Activated T-cell treated with anti-CD3 and anti-CD28 coated beads, Interleukin-2, amount 50 U/mL, for 72 hours (primary cell): ENCODE measurements at regions not wholly inside any gene's neighbourhood (a gene's known extent, or its start where the extent isn't known, plus 50 kb on each side); places are given as distances from the start of the nearest gene placed in this dataset.
"Not testable (repeated sequence)": the region's sequence is repeated elsewhere in the genome, so short reads cannot be mapped to it uniquely, and the experiment has no call there.

Experiments used
- ATAC-seq, 2 donors: fragments of 150-1000 bp; cut with Tn5 transposase; replicated peaks in 1 of 2; 2 replicates each; pipeline ENCODE4 v1.10.0; 2021; ENCODE audit warnings: moderate library complexity in 2 of 2, mild to moderate bottlenecking in 1 of 2
- DNase-seq, 2 donors: peaks; one replicate each; pipeline ENCODE4 v3.0.0; 2021 to 2022; ENCODE audit warnings: mixed read lengths in 1 of 2
- H3K27ac Mint-ChIP-seq: one replicate; pipeline ENCODE4 v1.8.0; 2022; ENCODE audit warnings: mild to moderate bottlenecking, moderate library complexity, mixed read lengths
- H3K27me3 Mint-ChIP-seq: one replicate; pipeline ENCODE4 v1.8.0; 2022; ENCODE audit warnings: low read depth, mixed read lengths
- H3K36me3 Mint-ChIP-seq, 2 donors: one replicate each; pipeline ENCODE4 v1.8.0; 2022; ENCODE audit warnings: mixed read lengths in 2 of 2, mild to moderate bottlenecking in 1 of 2; ENCODE audit not compliant: insufficient read depth in 2 of 2
- H3K4me1 Mint-ChIP-seq: one replicate; pipeline ENCODE4 v1.8.0; 2022; ENCODE audit warnings: low read depth, mixed read lengths
- H3K4me3 Mint-ChIP-seq, 2 donors: one replicate each; pipeline ENCODE4 v1.8.0; 2022; ENCODE audit warnings: mild to moderate bottlenecking in 2 of 2, mixed read lengths in 2 of 2, moderate library complexity in 2 of 2
- H3K9me3 Mint-ChIP-seq, 2 donors: one replicate each; pipeline ENCODE4 v1.8.0; 2022; ENCODE audit warnings: mixed read lengths in 2 of 2

- Mint-ChIP-seq H3K36me3 (no peaks in the 10 kb centered on the region), H3K4me3 (no peak overlapping the region), H3K27me3 (peaks cover 10% of the 10 kb centered on the region), H3K4me1 (no peaks in the 10 kb centered on the region), H3K9me3 (peaks cover 2 to 3% of the 10 kb centered on the region in 2 donors), H3K27ac (no peak overlapping the region)
- no peak for ATAC-seq
- no peak for DNase-seq
These were observed 125.1 kb downstream of the PRRX1 start for GRCh38 chr1:170789063-170789462.

- no peak overlapping the region for H3K4me3 Mint-ChIP-seq
- H3K27ac Mint-ChIP-seq: no peak overlapping the region
- H3K36me3 Mint-ChIP-seq: no peaks in the 10 kb centered on the region
- DNase-seq: no peak
- H3K27me3 Mint-ChIP-seq: peaks cover 10% of the 10 kb centered on the region
- no peaks in the 10 kb centered on the region for H3K4me1 Mint-ChIP-seq
- peaks cover 2 to 3% of the 10 kb centered on the region in 2 donors for H3K9me3 Mint-ChIP-seq
- ATAC-seq: no peak
These were observed 126.2 kb downstream of the PRRX1 start for GRCh38 chr1:170790175-170790574.

- no peak overlapping the region for H3K27ac Mint-ChIP-seq
- ATAC-seq (no peak), DNase-seq (no peak)
- H3K4me3 Mint-ChIP-seq: no peak overlapping the region
- H3K36me3 Mint-ChIP-seq: no peaks in the 10 kb centered on the region
- H3K27me3 Mint-ChIP-seq: peaks cover 10% of the 10 kb centered on the region
- H3K4me1 Mint-ChIP-seq: no peaks in the 10 kb centered on the region
- peaks cover 2 to 3% of the 10 kb centered on the region in 2 donors for H3K9me3 Mint-ChIP-seq
These were observed 126.7 kb downstream of the PRRX1 start for GRCh38 chr1:170790651-170791071.

GRCh38 chr1:170791941-170792340 lies 128.0 kb downstream of the PRRX1 start:
- Mint-ChIP-seq H3K4me1 (no peaks in the 10 kb centered on the region), H3K4me3 (no peak overlapping the region), H3K27ac (no peak overlapping the region), H3K9me3 (peaks cover 0 to 2% of the 10 kb centered on the region in 2 donors), H3K36me3 (no peaks in the 10 kb centered on the region), H3K27me3 (no peaks in the 10 kb centered on the region)
- DNase-seq: no peak
- ATAC-seq: no peak

GRCh38 chr1:170800265-170800664 lies 135.1 kb upstream of the MROH9 start:
- H3K4me3 Mint-ChIP-seq: no peak overlapping the region
- H3K27me3 Mint-ChIP-seq: no peaks in the 10 kb centered on the region
- no peaks in the 10 kb centered on the region for H3K9me3 Mint-ChIP-seq
- H3K4me1 Mint-ChIP-seq: no peaks in the 10 kb centered on the region
- H3K36me3 Mint-ChIP-seq: no peaks in the 10 kb centered on the region
- H3K27ac Mint-ChIP-seq: no peak overlapping the region
- no peak for ATAC-seq
- DNase-seq: no peak

GRCh38 chr1:170800812-170801211 lies 134.5 kb upstream of the MROH9 start:
- Mint-ChIP-seq H3K27ac (no peak overlapping the region), H3K4me3 (no peak overlapping the region), H3K27me3 (no peaks in the 10 kb centered on the region), H3K9me3 (no peaks in the 10 kb centered on the region), H3K36me3 (no peaks in the 10 kb centered on the region), H3K4me1 (no peaks in the 10 kb centered on the region)
- DNase-seq (no peak), ATAC-seq (no peak)

DNA sequence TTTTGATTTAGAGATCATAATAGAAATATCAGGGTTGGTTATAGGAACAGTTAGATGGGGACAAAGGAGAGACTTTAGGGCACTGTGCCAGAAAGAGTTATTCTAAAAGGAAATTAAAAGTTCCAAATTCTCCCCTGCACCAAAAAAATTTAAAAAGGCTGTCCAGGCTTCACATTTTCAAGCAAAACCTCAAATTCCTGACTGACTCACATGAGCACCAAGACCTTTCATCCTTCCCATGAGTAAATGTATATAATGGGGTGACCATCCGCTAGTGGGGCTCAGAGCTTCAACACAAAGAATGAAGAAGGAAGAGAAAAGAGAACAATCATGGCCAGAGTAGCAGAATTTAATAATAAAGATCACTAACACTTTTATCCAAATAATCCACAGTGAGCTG lies 131.6 kb upstream of the MROH9 start:
- Mint-ChIP-seq H3K27me3 (no peaks in the 10 kb centered on the region), H3K4me3 (no peak overlapping the region), H3K4me1 (no peaks in the 10 kb centered on the region), H3K36me3 (no peaks in the 10 kb centered on the region), H3K9me3 (no peaks in the 10 kb centered on the region), H3K27ac (no peak overlapping the region)
- DNase-seq (no peak), ATAC-seq (no peak)

- no peak overlapping the region for H3K4me3 Mint-ChIP-seq
- no peaks in the 10 kb centered on the region for H3K9me3 Mint-ChIP-seq
- DNase-seq (no peak), ATAC-seq (no peak)
- no peak overlapping the region for H3K27ac Mint-ChIP-seq
- H3K4me1 Mint-ChIP-seq: no peaks in the 10 kb centered on the region
- H3K36me3 Mint-ChIP-seq: no peaks in the 10 kb centered on the region
- H3K27me3 Mint-ChIP-seq: no peaks in the 10 kb centered on the region
These were observed 130.9 kb upstream of the MROH9 start for GRCh38 chr1:170804419-170804818.

- ATAC-seq: no peak
- H3K4me3 Mint-ChIP-seq: no peak overlapping the region
- no peaks in the 10 kb centered on the region for H3K9me3 Mint-ChIP-seq
- no peak for DNase-seq
- no peaks in the 10 kb centered on the region for H3K27me3 Mint-ChIP-seq
- H3K36me3 Mint-ChIP-seq: no peaks in the 10 kb centered on the region
- no peaks in the 10 kb centered on the region for H3K4me1 Mint-ChIP-seq
- H3K27ac Mint-ChIP-seq: no peak overlapping the region
These were observed 130.5 kb upstream of the MROH9 start for GRCh38 chr1:170804879-170805278.

GRCh38 chr1:170806961-170807360 lies 128.4 kb upstream of the MROH9 start:
- H3K9me3 Mint-ChIP-seq: no peaks in the 10 kb centered on the region
- H3K27ac Mint-ChIP-seq: no peak overlapping the region
- H3K4me1 Mint-ChIP-seq: no peaks in the 10 kb centered on the region
- no peak for DNase-seq
- H3K27me3 Mint-ChIP-seq: no peaks in the 10 kb centered on the region
- no peaks in the 10 kb centered on the region for H3K36me3 Mint-ChIP-seq
- H3K4me3 Mint-ChIP-seq: no peak overlapping the region
- ATAC-seq: no peak

- H3K4me1 Mint-ChIP-seq: no peaks in the 10 kb centered on the region
- DNase-seq (no peak), ATAC-seq (no peak)
- peaks cover 0 to 2% of the 10 kb centered on the region in 2 donors for H3K9me3 Mint-ChIP-seq
- no peak overlapping the region for H3K4me3 Mint-ChIP-seq
- no peak overlapping the region for H3K27ac Mint-ChIP-seq
- H3K36me3 Mint-ChIP-seq: no peaks in the 10 kb centered on the region
- no peaks in the 10 kb centered on the region for H3K27me3 Mint-ChIP-seq
These were observed 127.9 kb upstream of the MROH9 start for GRCh38 chr1:170807432-170807831.

DNA sequence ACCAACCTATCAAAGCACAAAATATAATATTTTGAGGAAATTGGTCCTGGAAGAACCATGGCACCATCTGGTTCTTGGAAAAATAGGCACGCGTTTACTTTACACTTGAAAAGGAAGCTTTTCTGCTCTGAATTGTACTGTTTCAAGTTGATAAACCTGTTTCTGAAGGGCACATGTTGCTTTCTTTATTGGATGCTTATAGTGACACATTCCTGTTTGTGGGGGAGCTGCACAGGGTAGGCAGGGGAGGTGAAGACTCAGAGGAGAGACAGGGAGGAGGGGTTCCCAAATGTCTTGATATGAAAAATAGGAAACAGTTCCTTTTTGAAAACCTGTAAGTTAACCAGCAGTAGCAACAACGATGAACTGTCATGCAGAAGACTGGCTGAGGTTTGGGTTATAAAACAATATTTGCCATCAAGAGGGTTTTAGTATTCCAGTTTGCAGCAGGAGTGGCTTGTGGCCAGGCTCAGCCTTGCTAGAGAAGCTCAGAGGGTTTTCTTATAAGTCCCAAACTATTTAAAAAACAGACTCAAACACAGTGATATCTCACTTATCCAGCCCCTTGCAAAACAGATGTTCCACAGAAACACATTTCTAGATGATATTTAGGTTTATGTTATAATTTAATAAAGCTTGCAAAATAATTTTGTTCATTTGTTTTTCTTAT lies 127.0 kb upstream of the MROH9 start:
- H3K9me3 Mint-ChIP-seq: peaks cover 0 to 4% of the 10 kb centered on the region in 2 donors
- no peak overlapping the region for H3K4me3 Mint-ChIP-seq
- no peak for ATAC-seq
- no peak overlapping the region for H3K27ac Mint-ChIP-seq
- H3K36me3 Mint-ChIP-seq: no peaks in the 10 kb centered on the region
- no peaks in the 10 kb centered on the region for H3K27me3 Mint-ChIP-seq
- no peaks in the 10 kb centered on the region for H3K4me1 Mint-ChIP-seq
- no peak for DNase-seq

GRCh38 chr1:170811013-170811412 lies 124.3 kb upstream of the MROH9 start:
- not testable (repeated sequence) for H3K27ac Mint-ChIP-seq, H3K4me1 Mint-ChIP-seq, H3K27me3 Mint-ChIP-seq, H3K4me3 Mint-ChIP-seq, DNase-seq, ATAC-seq, H3K36me3 Mint-ChIP-seq, H3K9me3 Mint-ChIP-seq

GRCh38 chr1:170819781-170820180 lies 115.6 kb upstream of the MROH9 start:
- H3K27ac Mint-ChIP-seq: no peak overlapping the region
- H3K27me3 Mint-ChIP-seq: no peaks in the 10 kb centered on the region
- no peak overlapping the region for H3K4me3 Mint-ChIP-seq
- peaks cover 0 to 2% of the 10 kb centered on the region in 2 donors for H3K9me3 Mint-ChIP-seq
- H3K4me1 Mint-ChIP-seq: peaks cover 6% of the 10 kb centered on the region
- ATAC-seq (no peak), DNase-seq (no peak)
- no peaks in the 10 kb centered on the region for H3K36me3 Mint-ChIP-seq
